NCI-H345 treated with DMSO at 0.1 percent for 48 hours (cell line): ENCODE measurements at regions not wholly inside any gene's neighbourhood (a gene's known extent, or its start where the extent isn't known, plus 50 kb on each side); places are given as distances from the start of the nearest gene placed in this dataset.

Source experiments
- DNase-seq: peaks from one replicate; lab custom pipeline; 2025; ENCODE audit not compliant: unreplicated experiment; lab: John Stamatoyannopoulos, UW

- no peak for DNase-seq
Measured at GRCh38 chr18:78743078-78743477, 236.5 kb upstream of the SALL3 start.

GRCh38 chr18:78751664-78752063 is 228.0 kb upstream of the SALL3 start:
- no peak for DNase-seq

- DNase-seq = no peak
Measured at GRCh38 chr18:78753240-78753639, 226.4 kb upstream of the SALL3 start.

GRCh38 chr18:78754311-78755043 is 225.1 kb upstream of the SALL3 start:
- DNase-seq = no peak

- no peak for DNase-seq
Measured at GRCh38 chr18:78757014-78757413, 222.6 kb upstream of the SALL3 start.

- DNase-seq = no peak
Measured at GRCh38 chr18:78758496-78758895, 221.1 kb upstream of the SALL3 start.

GRCh38 chr18:78762753-78763152 is 216.9 kb upstream of the SALL3 start:
- DNase-seq = no peak

- no peak for DNase-seq
Measured at GRCh38 chr18:78764544-78764943, 215.1 kb upstream of the SALL3 start.

GRCh38 chr18:78765142-78765541 is 214.5 kb upstream of the SALL3 start:
- no peak for DNase-seq

GRCh38 chr18:78765637-78766281 is 213.9 kb upstream of the SALL3 start:
- no peak for DNase-seq

GRCh38 chr18:78766651-78767533 is 212.7 kb upstream of the SALL3 start:
- DNase-seq = no peak

- DNase-seq = no peak
Measured at GRCh38 chr18:78767648-78768071, 212.0 kb upstream of the SALL3 start.

GRCh38 chr18:78768221-78768620 is 211.4 kb upstream of the SALL3 start:
- DNase-seq = no peak

- peak; percentile 70 for DNase-seq
Measured at GRCh38 chr18:78768656-78769501, 210.7 kb upstream of the SALL3 start.

- peak; percentile 73 for DNase-seq
Measured at GRCh38 chr18:78769502-78770105, 210.0 kb upstream of the SALL3 start.

- peak; percentile 73 for DNase-seq
Measured at GRCh38 chr18:78770139-78770822, 209.3 kb upstream of the SALL3 start.

GRCh38 chr18:78770823-78771139 is 208.8 kb upstream of the SALL3 start:
- no peak for DNase-seq

- DNase-seq = no peak
Measured at GRCh38 chr18:78771496-78772359, 207.9 kb upstream of the SALL3 start.
